Keratinocyte (primary cell): ENCODE measurements at regions not wholly inside any gene's neighbourhood (a gene's known extent, or its start where the extent isn't known, plus 50 kb on each side); places are given as distances from the start of the nearest gene placed in this dataset.

Source experiments
- CTCF ChIP-seq, 3 experiments: IDR thresholded peaks in 1 of 3; conservative IDR thresholded peaks in 1 of 3; optimal IDR thresholded peaks in 1 of 3; 2 replicates in 2 of 3; 3 replicates in 1 of 3; pipeline versions ENCODE3 to v1.5.1; 2011; ENCODE audit warnings: low read length in 3 of 3, mild to moderate bottlenecking in 3 of 3, moderate library complexity in 2 of 3, control low read depth in 1 of 3, inconsistent platforms in 1 of 3; ENCODE audit not compliant: insufficient read depth in 2 of 3; ENCODE audit errors: extremely low read depth in 1 of 3
- EZH2 ChIP-seq: IDR thresholded peaks from one replicate; pipeline ENCODE4 v1.6.1; 2012; ENCODE audit warnings: inconsistent platforms, mild to moderate bottlenecking, low read length, moderate library complexity

GRCh38 chr1:222455188-222455879 lies 92.6 kb downstream of the HHIPL2 start:
- TF ChIP-seq CTCF (optimal IDR thresholded peaks at IDR 0.05 in 1 of 3, IDR thresholded peaks at IDR 0.05 in 1 of 3, conservative IDR thresholded peaks at IDR 0.05 in 1 of 3; ENCODE audit: extremely low read depth in 1 of 3, insufficient read depth in 2 of 3, low read length in 3 of 3): peak; percentile 89 to 99 (median 92)
- no peak for TF ChIP-seq EZH2
